Activated CD8-positive, alpha-beta memory T cell treated with anti-CD3 and anti-CD28 coated beads, Interleukin-2, amount 50 U/mL, for 24 hours (primary cell): ENCODE measurements at regions not wholly inside any gene's neighbourhood (a gene's known extent, or its start where the extent isn't known, plus 50 kb on each side); places are given as distances from the start of the nearest gene placed in this dataset.
"Not testable (repeated sequence)": the region's sequence is repeated elsewhere in the genome, so short reads cannot be mapped to it uniquely, and the experiment has no call there.

Experiments
- DNase-seq: peaks from one replicate; pipeline ENCODE4 v3.0.0-alpha.2; 2020; ENCODE audit errors: extremely low read depth

DNA sequence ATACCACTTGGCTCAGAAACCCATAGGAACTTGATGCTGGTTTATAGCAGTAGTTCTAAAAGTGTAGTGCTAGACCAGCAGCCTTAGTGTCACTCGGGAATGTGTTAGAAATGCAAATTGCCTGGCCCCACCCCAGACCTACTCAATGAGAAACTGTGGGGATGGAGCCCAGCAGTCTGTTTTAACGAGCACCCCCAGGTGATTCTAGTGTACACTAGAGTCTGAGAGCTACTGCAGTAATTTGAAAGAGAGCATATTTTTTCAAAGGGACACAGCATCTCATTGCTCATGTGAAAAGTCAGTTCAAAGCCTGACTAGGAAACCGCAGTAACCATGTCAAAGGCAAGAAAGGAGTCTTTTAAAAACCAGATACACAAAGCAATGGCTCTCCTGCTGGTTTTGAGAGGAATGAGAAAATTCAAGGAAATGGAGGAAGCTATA is 313.4 kb downstream of the SQOR start:
- DNase-seq, result no peak

DNA sequence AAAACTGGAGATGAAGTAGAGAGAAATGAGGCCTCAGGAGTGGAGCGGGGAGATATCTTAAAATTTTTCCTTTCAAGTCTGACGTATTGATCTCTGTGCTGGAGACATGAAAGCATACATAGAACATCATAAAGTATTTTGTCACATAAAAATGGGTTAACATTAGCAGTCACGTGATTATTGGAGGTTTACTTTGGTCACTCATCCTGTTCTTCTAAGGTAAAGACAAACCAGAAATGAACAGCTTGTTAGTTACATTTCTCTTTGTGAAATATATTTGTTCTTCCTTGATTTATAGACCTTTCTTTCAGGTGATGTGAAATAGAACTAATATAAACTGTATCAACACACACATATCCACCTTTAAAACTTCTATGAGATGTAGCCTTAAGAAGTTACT is 324.1 kb downstream of the SQOR start:
- DNase-seq, result no peak

- DNase-seq, result no peak
Measured at GRCh38 chr15:45962733-45963132, 327.9 kb downstream of the SQOR start.

DNA sequence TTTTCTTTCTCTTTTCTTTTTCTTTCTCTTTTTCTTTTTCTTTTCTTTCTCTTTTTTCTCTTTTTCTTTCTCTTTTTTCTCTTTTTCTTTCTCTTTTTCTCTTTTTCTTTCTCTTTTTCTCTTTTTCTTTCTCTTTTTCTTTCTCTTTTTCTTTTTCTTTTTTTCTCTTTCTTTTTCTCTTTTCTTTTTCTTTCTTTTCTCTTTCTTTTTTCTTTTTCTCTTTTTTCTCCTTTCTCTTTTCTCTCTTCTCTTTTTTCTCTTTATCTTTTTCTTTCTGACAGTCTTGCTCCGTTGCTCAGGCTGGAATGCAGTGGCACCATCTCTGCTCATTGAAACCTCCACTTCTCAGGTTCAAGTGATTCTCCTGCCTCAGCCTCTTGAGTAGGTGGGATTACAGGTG is 335.7 kb downstream of the SQOR start:
- DNase-seq, result no peak

DNA sequence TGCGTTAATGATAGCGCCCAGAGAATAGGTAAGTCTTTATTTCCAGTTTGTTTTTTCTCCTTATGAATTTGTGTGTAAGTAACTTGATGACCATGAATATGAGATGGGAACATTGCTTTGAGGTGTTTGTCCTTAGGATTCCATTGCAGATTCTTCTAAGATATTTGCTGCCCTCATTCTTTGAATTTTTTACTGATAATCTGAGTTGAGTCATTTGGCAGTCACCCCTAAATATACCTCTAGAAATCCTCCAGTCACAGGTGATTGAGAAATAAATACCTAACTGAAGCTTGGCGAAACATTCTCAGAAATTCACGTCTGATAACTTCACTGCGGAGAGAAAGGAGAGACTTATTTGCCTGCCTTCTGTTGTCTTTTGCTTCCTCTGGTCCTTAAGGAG is 345.5 kb downstream of the SQOR start:
- DNase-seq, result no peak

- DNase-seq, result no peak
Measured at GRCh38 chr15:45981625-45982024, 346.8 kb downstream of the SQOR start.

DNA sequence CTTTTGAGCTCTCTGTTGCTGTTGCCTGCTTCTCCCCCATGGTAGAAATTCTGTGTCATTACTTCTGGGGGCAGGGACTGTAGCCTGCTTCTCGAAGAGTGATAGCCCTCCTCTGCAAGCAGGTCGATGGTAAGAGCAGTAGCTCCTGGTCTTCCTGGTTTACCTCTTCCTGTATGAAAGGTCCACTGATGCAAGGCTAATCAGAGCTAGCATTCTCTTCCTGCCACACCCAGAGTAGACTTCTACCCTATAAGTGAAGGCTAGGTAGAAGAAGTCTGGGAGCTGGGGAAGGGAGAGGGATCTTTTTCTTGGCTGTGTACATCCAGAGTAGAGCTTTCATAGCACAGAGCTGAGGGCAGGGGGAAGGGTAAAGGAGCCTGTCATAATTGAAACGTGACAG is 357.0 kb downstream of the SQOR start:
- no peak for DNase-seq

GRCh38 chr15:45993072-45993471 is 358.2 kb downstream of the SQOR start:
- DNase-seq, result no peak

DNA sequence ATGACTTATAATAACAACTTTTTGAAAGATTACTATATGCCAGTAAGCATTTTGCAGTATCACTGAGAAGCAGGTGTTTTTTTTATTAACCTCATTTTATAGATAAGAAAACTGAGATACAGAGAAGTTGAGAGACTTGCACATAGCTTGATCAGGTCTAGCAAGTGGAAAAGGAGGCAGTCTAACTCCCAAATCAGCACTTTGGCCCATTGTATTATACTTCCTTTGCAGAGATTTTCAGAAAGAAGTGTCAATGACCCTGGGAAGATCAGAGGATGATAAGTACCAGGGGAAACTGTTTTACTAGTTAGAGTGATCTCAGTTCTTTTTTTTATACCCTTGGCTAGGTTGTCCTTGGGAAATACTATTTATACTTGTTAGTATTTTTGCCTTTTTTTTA is 358.7 kb downstream of the SQOR start:
- DNase-seq, result no peak

DNA sequence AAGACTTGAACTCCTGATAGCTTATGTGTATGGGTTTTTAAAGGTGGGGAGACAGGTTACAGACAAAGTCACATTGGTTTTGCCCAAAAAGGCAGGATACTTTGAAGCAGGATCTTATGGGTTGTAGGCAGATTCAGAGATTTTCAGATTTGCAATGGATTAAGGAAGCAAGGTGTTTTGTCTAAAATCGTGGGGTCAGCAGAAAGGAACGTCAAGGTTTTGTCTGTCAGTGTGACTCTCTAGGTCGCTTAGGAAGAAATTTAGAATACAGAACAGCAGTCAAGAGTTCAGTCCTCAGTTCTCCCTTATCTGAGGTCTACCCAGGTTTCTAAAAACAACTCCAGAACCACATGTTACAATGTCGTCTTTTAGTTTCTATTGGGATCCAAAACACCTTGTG is 361.0 kb downstream of the SQOR start:
- no peak for DNase-seq

GRCh38 chr15:46014532-46014931 is 379.7 kb downstream of the SQOR start:
- no peak for DNase-seq

DNA sequence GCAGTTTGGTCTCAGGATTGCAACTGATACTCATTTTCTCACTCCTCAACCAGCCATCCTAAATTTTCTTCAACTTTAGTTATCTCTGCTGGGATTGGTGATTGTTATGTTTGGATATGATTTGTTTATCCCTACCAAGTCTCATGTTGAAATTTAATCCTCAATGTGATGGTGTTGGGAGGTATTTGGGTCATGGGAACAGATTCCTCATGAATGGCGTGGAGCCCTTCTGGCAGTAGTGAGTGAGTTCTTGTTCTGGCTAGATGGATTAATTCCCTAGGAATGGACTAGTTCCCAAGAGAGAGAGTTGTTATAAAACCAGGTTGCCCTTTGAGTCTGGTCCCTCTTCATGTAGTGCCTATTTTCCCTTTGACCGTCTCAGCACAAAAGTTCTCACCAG is 399.9 kb downstream of the SQOR start:
- DNase-seq, result no peak

GRCh38 chr15:46039703-46040102 is 404.9 kb downstream of the SQOR start:
- DNase-seq, result no peak

DNA sequence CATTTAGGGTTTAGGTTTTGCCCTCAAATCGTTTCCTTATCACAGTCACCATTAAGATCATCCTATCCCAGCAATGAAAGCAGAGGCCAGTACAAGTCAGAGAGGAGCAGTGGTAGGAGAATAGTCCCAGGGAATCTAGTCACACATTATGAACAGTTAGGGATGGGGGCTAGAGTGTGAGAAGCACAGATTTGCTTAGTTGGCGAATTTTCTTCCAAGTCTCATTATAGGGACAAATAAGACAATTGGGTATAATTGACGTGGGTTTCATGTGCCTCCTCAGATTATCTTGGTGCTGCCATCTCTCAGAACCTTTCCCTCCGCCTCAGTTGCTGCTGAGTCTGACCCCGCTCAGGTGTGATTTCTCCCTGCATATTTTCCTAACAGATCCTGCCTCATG is 407.1 kb downstream of the SQOR start:
- no peak for DNase-seq

DNA sequence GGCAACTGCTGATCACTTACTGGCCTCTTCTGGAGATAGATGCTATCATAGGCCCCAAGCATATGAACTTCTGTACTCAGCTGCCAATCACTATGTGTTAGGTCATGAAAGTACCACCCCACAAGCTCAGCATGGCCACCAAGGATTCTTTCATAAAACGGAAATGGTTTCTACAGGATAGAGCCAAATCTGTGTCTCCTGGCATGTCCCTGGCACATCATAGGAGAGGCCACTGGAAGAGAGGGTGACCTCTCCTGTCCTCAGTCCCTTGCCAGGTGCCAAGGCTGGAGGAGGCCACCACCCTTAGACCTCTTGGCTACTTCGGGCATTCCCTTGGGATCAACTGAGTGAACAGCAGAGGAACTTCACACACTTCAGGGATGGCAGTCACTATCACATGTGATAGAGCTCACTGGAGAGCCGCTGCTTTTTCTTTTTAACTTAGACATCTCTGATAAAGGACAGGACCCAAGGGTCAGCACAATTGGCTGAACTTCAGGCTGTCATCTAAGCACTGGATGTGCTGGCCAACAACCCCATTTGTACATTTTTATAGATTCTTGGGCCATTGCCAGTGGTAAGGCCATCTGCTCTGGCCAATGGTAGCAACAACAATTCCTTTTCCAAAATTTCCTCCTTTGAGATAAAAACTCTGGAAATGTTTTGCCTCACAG is 425.2 kb downstream of the SQOR start:
- DNase-seq, result no peak

DNA sequence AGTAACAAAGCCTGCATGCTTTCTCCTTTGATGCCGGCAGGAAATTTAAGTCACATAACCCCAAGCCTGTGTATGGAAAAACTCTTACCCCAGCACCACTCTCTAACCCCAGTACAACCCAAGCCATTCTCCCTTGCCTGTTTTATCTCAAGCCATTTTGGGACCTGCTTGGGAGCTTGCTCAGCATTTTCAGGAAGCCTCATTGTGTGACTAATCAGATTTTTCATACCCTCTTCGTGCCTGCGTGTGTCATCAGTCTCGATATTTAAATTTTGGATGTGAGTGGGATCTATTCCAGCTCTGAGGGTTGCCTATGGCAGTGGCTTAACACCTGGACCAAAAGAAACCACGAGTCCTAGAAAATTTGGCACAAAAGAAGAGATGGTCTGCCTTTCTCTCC is 426.2 kb downstream of the SQOR start:
- no peak for DNase-seq

DNA sequence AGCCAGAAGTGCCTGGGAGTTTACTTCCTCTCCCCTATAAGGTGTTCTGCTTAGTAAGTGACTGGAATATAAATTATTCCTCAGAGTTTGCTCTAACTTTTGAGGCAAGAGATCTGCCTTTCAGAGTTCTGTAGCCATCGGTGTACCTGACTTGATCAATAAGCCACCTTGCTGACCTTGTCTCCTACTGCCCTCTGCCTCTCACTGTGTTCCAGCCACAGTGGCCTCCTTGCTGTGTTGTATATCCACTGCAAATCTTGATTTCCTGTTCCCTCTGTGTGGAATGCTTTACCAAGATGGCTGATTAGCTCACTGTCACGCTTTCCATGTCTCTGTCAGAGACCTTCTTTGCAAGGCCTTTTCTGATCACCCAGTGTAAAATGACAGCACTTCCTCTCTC is 442.4 kb downstream of the SQOR start:
- no peak for DNase-seq

DNA sequence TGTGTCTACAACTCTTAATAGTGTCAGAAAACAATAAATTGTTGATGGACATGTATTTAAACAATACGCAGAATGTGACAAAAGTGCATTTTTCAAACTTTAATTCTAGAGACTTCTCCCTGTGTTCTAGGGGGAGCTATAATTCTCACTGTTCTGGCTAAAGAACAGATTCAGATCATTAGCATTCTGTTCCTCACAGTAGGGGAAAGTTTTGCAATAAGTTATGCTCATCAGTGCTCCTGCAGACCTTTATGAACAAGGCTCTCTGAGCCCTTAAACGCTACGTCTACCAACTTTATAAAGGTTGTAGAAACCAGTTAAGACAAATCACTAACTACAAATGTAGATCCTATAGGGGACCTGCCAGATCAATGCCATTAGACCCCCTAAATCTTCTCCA is 444.2 kb downstream of the SQOR start:
- DNase-seq, result no peak

DNA sequence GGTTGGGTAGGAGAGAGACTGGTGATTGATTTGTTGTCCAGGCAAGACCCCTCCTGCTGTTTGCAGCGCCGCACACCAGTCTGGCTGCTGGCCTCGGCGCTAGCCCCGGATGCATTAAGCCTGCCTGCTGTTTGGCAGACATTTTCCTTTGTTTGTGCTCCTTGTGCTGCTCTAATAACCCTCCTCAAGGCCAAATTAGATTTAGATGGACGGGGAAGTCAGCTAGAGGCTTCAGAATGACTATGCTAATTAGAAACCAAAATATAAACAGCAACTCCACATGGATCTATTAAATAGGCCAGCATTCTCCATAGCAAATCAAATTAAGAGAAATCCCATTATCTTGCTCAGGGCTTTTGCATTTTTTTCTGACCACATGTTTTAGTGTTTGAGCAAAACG is 445.2 kb downstream of the SQOR start:
- DNase-seq, result no peak

GRCh38 chr15:46088486-46089445 is 453.9 kb downstream of the SQOR start:
- DNase-seq, result no peak

DNA sequence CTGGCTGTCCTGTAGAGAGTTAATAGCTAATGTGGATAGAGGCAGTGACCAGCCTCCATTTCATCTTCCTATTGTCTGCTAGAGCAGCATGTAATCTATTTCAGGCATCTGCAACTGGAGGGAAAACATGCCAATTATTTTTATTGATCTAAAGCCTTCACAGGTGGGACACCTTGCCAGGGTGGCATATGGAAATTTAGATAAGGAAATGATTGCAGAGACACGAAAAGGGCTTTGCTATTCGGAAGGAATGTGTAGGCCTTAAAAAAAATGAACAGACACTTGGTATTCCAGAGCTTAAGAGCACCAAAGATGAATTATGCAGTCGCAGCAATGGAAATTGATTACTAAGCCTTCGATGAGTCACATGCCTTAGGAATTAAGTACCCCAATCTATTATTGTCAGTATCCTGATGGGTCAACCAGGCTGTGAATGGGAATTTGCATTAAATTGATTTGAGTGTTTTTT is 454.7 kb downstream of the SQOR start:
- DNase-seq, result no peak

DNA sequence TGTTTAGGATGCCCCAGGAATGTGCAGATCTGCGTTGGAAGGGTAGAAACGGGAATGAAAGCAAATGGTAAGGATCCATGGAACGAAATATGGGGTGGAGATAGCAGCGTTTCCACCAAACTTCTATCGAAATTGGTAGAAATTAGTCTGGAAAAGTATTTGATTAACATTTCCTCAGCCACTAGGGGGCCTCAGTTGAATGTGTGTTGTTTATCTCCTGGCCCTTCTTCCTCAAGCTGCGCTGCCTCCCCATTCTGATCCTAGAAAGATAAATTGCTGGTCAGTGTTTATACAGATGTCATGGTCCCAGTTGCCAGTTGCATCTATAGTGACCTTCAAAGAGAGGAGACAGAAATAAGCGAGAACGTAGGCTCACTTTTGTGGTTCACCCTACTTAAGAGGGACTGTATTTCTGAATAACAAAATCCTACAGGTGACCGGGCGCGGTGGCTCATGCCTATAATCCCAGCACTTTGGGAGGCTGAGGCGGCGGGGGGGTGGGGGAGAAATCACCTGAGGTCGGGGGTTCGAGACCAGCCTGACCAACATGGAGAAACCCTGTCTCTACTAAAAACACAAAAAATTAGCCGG is 457.1 kb downstream of the SQOR start:
- no peak for DNase-seq

- DNase-seq, result not testable (repeated sequence)
Measured at GRCh38 chr15:46098006-46098405, 463.2 kb downstream of the SQOR start.
